Transverse colon (tissue), 4 donors: ENCODE measurements at regions not wholly inside any gene's neighbourhood (a gene's known extent, or its start where the extent isn't known, plus 50 kb on each side); places are given as distances from the start of the nearest gene placed in this dataset.

Source experiments
- DNase-seq: peaks from one replicate; pipeline ENCODE4 v3.0.0-alpha.2; 2019
- H3K27ac ChIP-seq, 4 donors: fragments of 200-600 bp; sonication (generic); 2 replicates each; pipeline ENCODE4 v1.5.1; 2016 to 2018; ENCODE audit warnings: inconsistent platforms in 4 of 4
- H3K27me3 ChIP-seq: fragments of 200-600 bp; sonication (generic); 2 replicates; pipeline ENCODE4 v1.5.1; 2017; ENCODE audit warnings: inconsistent platforms
- H3K36me3 ChIP-seq, 4 donors: fragments of 200-600 bp; sonication (generic); 2 replicates each; pipeline ENCODE4 v1.5.1; 2017 to 2019; ENCODE audit warnings: inconsistent platforms in 4 of 4
- H3K4me1 ChIP-seq, 4 donors: fragments of 200-600 bp; sonication (generic); 2 replicates each; pipeline ENCODE4 v1.5.1; 2017 to 2020; ENCODE audit warnings: inconsistent platforms in 4 of 4
- H3K4me3 ChIP-seq, 4 donors: fragments of 200-600 bp; sonication (generic); 1 replicate in 1 of 4; 2 replicates in 3 of 4; pipeline versions ENCODE4 v1.5.1 to v1.6.1; 2017 to 2019; ENCODE audit warnings: inconsistent platforms in 4 of 4
- H3K9me3 ChIP-seq, 2 donors: fragments of 200-600 bp; sonication (generic); 2 replicates each; pipeline ENCODE4 v1.5.1; 2017 to 2019; ENCODE audit warnings: inconsistent platforms in 2 of 2
- EP300 ChIP-seq: sonication (generic); formaldehyde crosslinking; IDR thresholded peaks from one replicate; pipeline ENCODE4 v1.6.1; 2017; ENCODE audit warnings: antibody characterized with exemption, low read depth
- POLR2A ChIP-seq: fragments of 450-650 bp; IDR thresholded peaks from one replicate; pipeline ENCODE4 v1.6.1; 2016; ENCODE audit warnings: antibody characterized with exemption, mild to moderate bottlenecking, moderate library complexity
- POLR2AphosphoS5 ChIP-seq, 3 donors: sonication (generic); formaldehyde crosslinking; IDR thresholded peaks; one replicate each; pipeline ENCODE4 v1.6.1; 2016; ENCODE audit warnings: antibody characterized with exemption in 3 of 3
- WGBS, 2 donors: methylation state at CpG; one replicate each; pipeline ENCODE4 v1.1.5; 2018; ENCODE audit warnings: low coverage in 1 of 2; 5-methylcytosine and 5-hydroxymethylcytosine counted together
- in situ Hi-C, 4 donors: fragments of 200-750 bp; cut with MboI; loops; one replicate each; pipeline versions ENCODE4 v1.15.0 to v1.15.1; 2017; ENCODE audit warnings: low sequenced_read_pairs in 3 of 4, low pct_ligation_motif_present in 1 of 4, low pct_unique_long_range_greater_than_20kb in 1 of 4
- intact Hi-C: fragments of 100-400 bp; cut with DNase I; formaldehyde crosslinking; loops from one replicate; pipeline ENCODE4 v1.15.1; 2023; ENCODE audit warnings: low total_unique reads
- TF ChIP-seq, protein P1 (sequence below), 5 experiments: fragments of 200-600 bp in 3 of 5; fragments of 450-650 bp in 2 of 5; sonication (generic) in 3 of 5; IDR thresholded peaks; 1 replicate in 2 of 5; 2 replicates in 3 of 5; pipeline ENCODE4 v1.5.1; 2016 to 2017; ENCODE audit warnings: antibody characterized with exemption in 5 of 5, inconsistent platforms in 3 of 5, mild to moderate bottlenecking in 2 of 5, moderate library complexity in 1 of 5

DNA sequence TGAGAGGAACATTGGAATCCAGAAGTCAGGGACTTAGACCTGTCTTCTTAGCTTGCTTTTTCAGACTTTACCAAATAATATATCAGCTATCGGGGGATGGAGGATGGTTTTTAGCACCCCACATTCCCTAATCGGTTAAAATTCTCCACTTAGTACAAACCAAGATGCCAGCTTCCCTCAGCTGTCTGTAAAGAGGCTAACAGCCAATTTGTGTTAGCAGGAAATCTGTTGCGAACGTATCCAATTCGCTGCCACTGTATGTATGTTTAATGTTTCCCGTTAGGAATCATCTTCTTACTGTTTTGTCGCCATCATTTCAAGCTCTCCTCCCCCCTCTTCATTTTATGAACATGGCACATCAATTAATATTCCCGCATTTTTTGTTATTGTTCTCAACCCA, 289.0 kb downstream of the BCL11B start:
- DNase-seq = no peak
- intact Hi-C loops = no loop called here
- in situ Hi-C loops = no loop called here
- Histone ChIP-seq H3K27ac (no peak overlapping the region), H3K27me3 (no peaks in the 10 kb centered on the region), H3K4me3 (no peak overlapping the region), H3K36me3 (no peaks in the 10 kb centered on the region), H3K9me3 (no peaks in the 10 kb centered on the region), H3K4me1 (no peaks in the 10 kb centered on the region)
- TF ChIP-seq, protein P1, sequence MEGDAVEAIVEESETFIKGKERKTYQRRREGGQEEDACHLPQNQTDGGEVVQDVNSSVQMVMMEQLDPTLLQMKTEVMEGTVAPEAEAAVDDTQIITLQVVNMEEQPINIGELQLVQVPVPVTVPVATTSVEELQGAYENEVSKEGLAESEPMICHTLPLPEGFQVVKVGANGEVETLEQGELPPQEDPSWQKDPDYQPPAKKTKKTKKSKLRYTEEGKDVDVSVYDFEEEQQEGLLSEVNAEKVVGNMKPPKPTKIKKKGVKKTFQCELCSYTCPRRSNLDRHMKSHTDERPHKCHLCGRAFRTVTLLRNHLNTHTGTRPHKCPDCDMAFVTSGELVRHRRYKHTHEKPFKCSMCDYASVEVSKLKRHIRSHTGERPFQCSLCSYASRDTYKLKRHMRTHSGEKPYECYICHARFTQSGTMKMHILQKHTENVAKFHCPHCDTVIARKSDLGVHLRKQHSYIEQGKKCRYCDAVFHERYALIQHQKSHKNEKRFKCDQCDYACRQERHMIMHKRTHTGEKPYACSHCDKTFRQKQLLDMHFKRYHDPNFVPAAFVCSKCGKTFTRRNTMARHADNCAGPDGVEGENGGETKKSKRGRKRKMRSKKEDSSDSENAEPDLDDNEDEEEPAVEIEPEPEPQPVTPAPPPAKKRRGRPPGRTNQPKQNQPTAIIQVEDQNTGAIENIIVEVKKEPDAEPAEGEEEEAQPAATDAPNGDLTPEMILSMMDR (IDR thresholded peaks at IDR 0.05) = no peak
- TF ChIP-seq POLR2AphosphoS5 (IDR thresholded peaks at IDR 0.05) (no peak), POLR2A (no peak), EP300 (no peak)
- WGBS, 2 donors = 69 to 85% methylated on average over 8 of the region's 8 CpGs

DNA sequence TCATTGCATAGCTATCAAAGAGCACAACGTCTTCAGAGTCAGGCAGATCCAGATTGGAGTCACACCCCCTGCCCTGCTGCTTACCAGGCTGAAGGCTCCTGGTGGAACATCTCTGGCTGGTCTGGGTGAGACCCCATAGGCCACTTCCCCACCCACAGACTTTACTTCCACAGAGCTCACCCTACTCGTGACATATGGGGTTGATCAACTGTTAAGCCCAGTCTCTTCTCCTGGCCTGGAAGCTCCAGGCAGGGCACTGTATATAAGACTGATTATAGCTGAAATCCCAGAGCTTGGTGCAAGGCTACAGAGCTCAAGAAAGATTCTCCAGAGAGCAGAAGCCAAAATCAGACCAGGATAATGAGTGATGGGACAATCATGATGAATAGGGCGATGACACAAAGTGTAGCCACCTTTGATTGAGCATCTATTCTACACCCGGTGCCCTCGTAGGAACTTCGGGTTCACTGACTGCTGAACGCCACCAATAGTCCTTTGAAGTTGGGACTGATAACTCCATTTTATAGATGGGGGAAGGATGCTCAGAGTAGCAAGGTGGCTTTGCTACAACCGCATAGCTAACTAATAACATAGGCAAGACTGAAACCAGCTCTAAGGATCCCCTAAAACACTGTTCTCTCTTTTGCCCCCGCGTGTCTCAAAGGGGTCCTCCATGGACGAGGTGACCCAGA, 287.8 kb downstream of the BCL11B start:
- no peak overlapping the region for H3K4me3 ChIP-seq
- in situ Hi-C loops (no loop called here), intact Hi-C loops (no loop called here)
- no peak for DNase-seq
- TF ChIP-seq, protein P1 (IDR thresholded peaks at IDR 0.05) = no peak
- no peak for TF ChIP-seq POLR2AphosphoS5 (IDR thresholded peaks at IDR 0.05)
- TF ChIP-seq EP300 = no peak
- H3K27me3 ChIP-seq = no peaks in the 10 kb centered on the region
- H3K9me3 ChIP-seq = no peaks in the 10 kb centered on the region
- H3K36me3 ChIP-seq = no peaks in the 10 kb centered on the region
- no peaks in the 10 kb centered on the region for H3K4me1 ChIP-seq
- no peak overlapping the region for H3K27ac ChIP-seq
- WGBS, 2 donors = 88 to 90% methylated on average over 4 to 11 of the region's 11 CpGs

DNA sequence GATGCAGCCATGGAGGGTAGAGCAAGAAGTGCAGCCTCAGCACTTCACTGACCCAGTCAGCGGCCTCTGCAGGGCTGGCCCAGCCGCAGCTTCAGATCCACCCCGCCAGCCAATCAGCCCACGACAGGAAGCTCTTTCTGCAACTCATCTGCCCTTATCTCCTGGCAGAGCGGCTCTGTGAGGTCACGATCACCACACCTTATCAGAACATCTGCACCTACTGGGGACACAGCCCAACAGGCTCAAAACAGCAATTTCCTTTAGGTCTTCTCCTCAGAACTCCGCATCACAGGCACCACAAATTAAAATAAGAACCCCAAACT, 287.3 kb downstream of the BCL11B start:
- peak; percentile 45 for DNase-seq
- intact Hi-C loops = no loop called here

DNA sequence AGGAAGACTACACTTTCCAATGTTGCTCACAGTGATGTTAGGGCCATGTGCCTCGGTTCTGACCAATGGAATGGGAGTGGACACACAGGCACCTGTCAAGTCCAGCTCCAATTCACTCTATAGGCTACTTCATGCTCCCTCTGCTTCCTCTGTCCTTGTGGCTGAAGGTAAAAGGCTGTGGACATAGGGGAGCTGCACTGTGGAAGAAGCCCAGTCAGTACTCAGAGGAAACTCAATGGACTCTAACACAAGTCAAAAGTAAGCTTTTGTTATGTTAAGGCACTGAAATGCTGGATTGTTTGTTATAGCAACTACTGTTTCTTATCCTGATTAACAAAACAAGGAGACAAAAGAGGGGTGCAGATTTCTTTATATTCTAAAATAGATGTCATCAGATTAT, 278.2 kb downstream of the BCL11B start:
- intact Hi-C loops = no loop called here
- TF ChIP-seq EP300 = no peak
- TF ChIP-seq POLR2A = no peak
- TF ChIP-seq POLR2AphosphoS5 (IDR thresholded peaks at IDR 0.05) = no peak
- TF ChIP-seq, protein P1 (IDR thresholded peaks at IDR 0.05) = no peak
- Histone ChIP-seq H3K27ac (no peak overlapping the region), H3K36me3 (no peaks in the 10 kb centered on the region), H3K4me1 (no peaks in the 10 kb centered on the region), H3K9me3 (no peaks in the 10 kb centered on the region), H3K4me3 (no peak overlapping the region), H3K27me3 (no peaks in the 10 kb centered on the region)
- DNase-seq = no peak
- in situ Hi-C loops = no loop called here
- 92% methylated on average over 1 of the region's 1 CpG; no CpG with 5 or more reads in 1 of the 2 donors for WGBS, 2 donors

More for the DNA sequence above, 287.3 kb downstream of the BCL11B start:
- Histone ChIP-seq H3K4me3 (no peak overlapping the region), H3K36me3 (no peaks in the 10 kb centered on the region), H3K9me3 (no peaks in the 10 kb centered on the region), H3K27me3 (no peaks in the 10 kb centered on the region), H3K4me1 (no peaks in the 10 kb centered on the region), H3K27ac (peak overlapping the region in 2 of 4 donors; percentile 13 to 24)
- TF ChIP-seq, protein P1 (IDR thresholded peaks at IDR 0.05) = no peak
- TF ChIP-seq POLR2AphosphoS5 (IDR thresholded peaks at IDR 0.05) (no peak), EP300 (no peak)
- WGBS, 2 donors = 20 to 75% methylated on average over 1 to 7 of the region's 7 CpGs
- in situ Hi-C loops = no loop called here
